DND-41 (cell line): ENCODE measurements at regions not wholly inside any gene's neighbourhood (a gene's known extent, or its start where the extent isn't known, plus 50 kb on each side); places are given as distances from the start of the nearest gene placed in this dataset.

ENCODE experiments used
- EZH2 ChIP-seq: IDR thresholded peaks from 3 replicates; pipeline ENCODE4 v1.6.1; 2012; ENCODE audit warnings: borderline replicate concordance, low read depth, mild to moderate bottlenecking, moderate library complexity, low read length, inconsistent platforms; ENCODE audit not compliant: severe bottlenecking
- TF ChIP-seq, protein P1 (sequence below): IDR thresholded peaks from 2 replicates; pipeline ENCODE4 v1.5.1; 2012; ENCODE audit warnings: borderline replicate concordance, low read length, moderate library complexity, mild to moderate bottlenecking; ENCODE audit not compliant: poor library complexity, severe bottlenecking; ENCODE audit errors: extremely low read depth

DNA sequence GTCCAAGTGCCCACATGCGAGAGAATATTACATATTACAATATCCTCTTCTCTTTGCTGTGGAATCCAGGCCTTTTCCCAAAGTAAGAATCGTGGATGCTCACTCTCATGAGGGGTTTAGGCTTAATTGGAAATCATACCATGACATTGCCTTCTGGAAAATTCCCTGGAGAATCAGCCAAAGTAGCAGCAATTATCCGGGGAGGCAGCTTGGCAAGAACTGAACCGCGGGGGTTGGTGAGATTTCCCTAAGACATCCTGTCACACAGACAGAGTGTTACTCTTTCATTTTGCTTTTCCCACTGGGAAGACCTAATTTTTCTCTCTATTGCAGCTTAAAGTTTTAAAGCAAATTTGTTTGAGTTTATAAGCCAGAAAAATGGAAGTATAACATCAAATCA lies 463.6 kb upstream of the DPP6 start:
- no peak for TF ChIP-seq EZH2
- TF ChIP-seq, protein P1, sequence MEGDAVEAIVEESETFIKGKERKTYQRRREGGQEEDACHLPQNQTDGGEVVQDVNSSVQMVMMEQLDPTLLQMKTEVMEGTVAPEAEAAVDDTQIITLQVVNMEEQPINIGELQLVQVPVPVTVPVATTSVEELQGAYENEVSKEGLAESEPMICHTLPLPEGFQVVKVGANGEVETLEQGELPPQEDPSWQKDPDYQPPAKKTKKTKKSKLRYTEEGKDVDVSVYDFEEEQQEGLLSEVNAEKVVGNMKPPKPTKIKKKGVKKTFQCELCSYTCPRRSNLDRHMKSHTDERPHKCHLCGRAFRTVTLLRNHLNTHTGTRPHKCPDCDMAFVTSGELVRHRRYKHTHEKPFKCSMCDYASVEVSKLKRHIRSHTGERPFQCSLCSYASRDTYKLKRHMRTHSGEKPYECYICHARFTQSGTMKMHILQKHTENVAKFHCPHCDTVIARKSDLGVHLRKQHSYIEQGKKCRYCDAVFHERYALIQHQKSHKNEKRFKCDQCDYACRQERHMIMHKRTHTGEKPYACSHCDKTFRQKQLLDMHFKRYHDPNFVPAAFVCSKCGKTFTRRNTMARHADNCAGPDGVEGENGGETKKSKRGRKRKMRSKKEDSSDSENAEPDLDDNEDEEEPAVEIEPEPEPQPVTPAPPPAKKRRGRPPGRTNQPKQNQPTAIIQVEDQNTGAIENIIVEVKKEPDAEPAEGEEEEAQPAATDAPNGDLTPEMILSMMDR = no peak
